IMR-90 (cell line): ENCODE measurements at regions not wholly inside any gene's neighbourhood (a gene's known extent, or its start where the extent isn't known, plus 50 kb on each side); places are given as distances from the start of the nearest gene placed in this dataset.

Experiments used
- ATAC-seq: fragments of 200-7000 bp; cut with Tn5 transposase; 2 replicates; pipeline ENCODE4 v1.9.1; 2020; ENCODE audit warnings: low read depth, mild to moderate bottlenecking, moderate library complexity
- BruUV-seq: library from RNA; stranded (reverse); fragments of 400-500 nt; replicated peaks from 2 replicates; lab custom pipeline; 2021; lab: Mats Ljungman, UMichigan
- CTCF ChIA-PET: fragments of 300-600 bp; formaldehyde crosslinking; extraction: SDS; loops from one replicate; lab custom pipeline; 2021; ENCODE audit warnings: antibody characterized with exemption; lab: Yijun Ruan, JAX
- POLR2A ChIA-PET: fragments of 300-600 bp; sonication (Branson Sonifier 250); formaldehyde crosslinking; loops from one replicate; lab custom pipeline; 2022; ENCODE audit warnings: antibody characterized with exemption; ENCODE audit not compliant: unreplicated experiment; lab: Charles Lee
- DNase-seq: peaks from one replicate; pipeline ENCODE4 v3.0.0; 2013
- H2AFZ ChIP-seq: replicated peaks from 2 replicates; pipeline ENCODE3; 2013; ENCODE audit warnings: low read length, mild to moderate bottlenecking; ENCODE audit not compliant: poor library complexity
- H2AK5ac ChIP-seq: 2 replicates; pipeline ENCODE4 v1.6.1; 2013; ENCODE audit warnings: low read depth, low read length, inconsistent platforms
- H2AK9ac ChIP-seq: replicated peaks from 2 replicates; pipeline ENCODE3; 2013; ENCODE audit warnings: mild to moderate bottlenecking, low read depth, low read length, moderate library complexity; ENCODE audit not compliant: poor library complexity
- H2BK120ac ChIP-seq: 2 replicates; pipeline ENCODE4 v1.6.1; 2013; ENCODE audit warnings: low read depth, low read length, inconsistent platforms
- H2BK15ac ChIP-seq: 3 replicates; pipeline ENCODE4 v1.6.1; 2013; ENCODE audit warnings: low read depth, low read length, inconsistent platforms
- H2BK20ac ChIP-seq: 2 replicates; pipeline ENCODE4 v1.6.1; 2013; ENCODE audit warnings: low read depth, mild to moderate bottlenecking, inconsistent platforms, low read length, moderate library complexity
- H2BK5ac ChIP-seq: 2 replicates; pipeline ENCODE4 v1.6.1; 2013; ENCODE audit warnings: mild to moderate bottlenecking, low read depth, low read length, inconsistent platforms; ENCODE audit not compliant: poor library complexity, severe bottlenecking
- H3K14ac ChIP-seq: replicated peaks from 2 replicates; pipeline ENCODE4 v1.6.1; 2013; ENCODE audit warnings: low read depth, low read length, inconsistent platforms
- H3K18ac ChIP-seq: 2 replicates; pipeline ENCODE4 v1.6.1; 2013; ENCODE audit warnings: low read depth, low read length, control low read depth
- H3K23ac ChIP-seq: 2 replicates; pipeline ENCODE4 v1.6.1; 2013; ENCODE audit warnings: low read depth, low read length, inconsistent platforms
- H3K27ac ChIP-seq: 2 replicates; pipeline ENCODE4 v1.5.1; 2013; ENCODE audit warnings: mild to moderate bottlenecking, control low read depth, low read length; ENCODE audit not compliant: insufficient read depth
- H3K27me3 ChIP-seq: 2 replicates; pipeline ENCODE4 v1.6.1; 2013; ENCODE audit warnings: low read length; ENCODE audit not compliant: control insufficient read depth, insufficient read depth
- H3K36me3 ChIP-seq: 2 replicates; pipeline ENCODE4 v1.6.1; 2013; ENCODE audit warnings: low read length, mixed read lengths; ENCODE audit not compliant: control insufficient read depth, insufficient read depth
- H3K4ac ChIP-seq: 2 replicates; pipeline ENCODE4 v1.6.1; 2013; ENCODE audit warnings: low read depth, low read length, inconsistent platforms
- H3K4me1 ChIP-seq: 2 replicates; pipeline ENCODE4 v1.6.1; 2013; ENCODE audit warnings: low read length, mixed read lengths; ENCODE audit not compliant: control insufficient read depth, insufficient read depth
- H3K4me2 ChIP-seq: 2 replicates; pipeline ENCODE4 v1.6.1; 2013; ENCODE audit warnings: low read depth, mild to moderate bottlenecking, control low read depth, low read length, moderate library complexity
- H3K4me3 ChIP-seq: 2 replicates; pipeline ENCODE4 v1.5.1; 2013; ENCODE audit warnings: low read depth, mild to moderate bottlenecking, control low read depth, low read length, moderate library complexity; ENCODE audit not compliant: insufficient read depth
- H3K56ac ChIP-seq: 2 replicates; pipeline ENCODE4 v1.6.1; 2013; ENCODE audit warnings: low read length, inconsistent platforms; ENCODE audit not compliant: insufficient read depth; ENCODE audit errors: extremely low read depth
- H3K79me1 ChIP-seq, 2 experiments: 2 replicates each; pipeline ENCODE4 v1.6.1; 2013; ENCODE audit warnings: low read length in 2 of 2, inconsistent platforms in 1 of 2, low read depth in 1 of 2
- H3K9ac ChIP-seq: 2 replicates; pipeline ENCODE4 v1.6.1; 2013; ENCODE audit warnings: low read depth, low read length, control low read depth
- H3K9me1 ChIP-seq: 2 replicates; pipeline ENCODE4 v1.6.1; 2013; ENCODE audit warnings: low read length, inconsistent platforms; ENCODE audit not compliant: insufficient read depth
- H3K9me3 ChIP-seq: 2 replicates; pipeline ENCODE4 v1.6.1; 2013; ENCODE audit warnings: low read length; ENCODE audit not compliant: control insufficient read depth, insufficient read depth
- H4K20me1 ChIP-seq: 2 replicates; pipeline ENCODE4 v1.6.1; 2013; ENCODE audit warnings: low read length, inconsistent platforms; ENCODE audit not compliant: insufficient read depth
- H4K5ac ChIP-seq: 2 replicates; pipeline ENCODE4 v1.6.1; 2013; ENCODE audit warnings: mild to moderate bottlenecking, low read depth, low read length, control low read depth
- H4K8ac ChIP-seq, 2 experiments: 2 replicates each; pipeline ENCODE4 v1.6.1; 2013; ENCODE audit warnings: low read depth in 2 of 2, low read length in 2 of 2, control low read depth in 1 of 2, inconsistent platforms in 1 of 2
- H4K91ac ChIP-seq: 2 replicates; pipeline ENCODE4 v1.6.1; 2013; ENCODE audit warnings: low read depth, low read length, inconsistent platforms; ENCODE audit not compliant: insufficient read depth
- BHLHE40 ChIP-seq: fragments of 150-350 bp; IDR thresholded peaks from 2 replicates; pipeline ENCODE4 v1.6.1; 2016; ENCODE audit warnings: mild to moderate bottlenecking, low read depth, low read length
- CHD1 ChIP-seq: IDR thresholded peaks from 2 replicates; pipeline ENCODE4 v1.6.1; 2012; ENCODE audit warnings: low read depth, low read length, improper control_type of control experiment
- FOS ChIP-seq: fragments of 150-350 bp; IDR thresholded peaks from 2 replicates; pipeline ENCODE4 v1.6.1; 2016; ENCODE audit warnings: low read depth, low read length
- MXI1 ChIP-seq: IDR thresholded peaks from 2 replicates; pipeline ENCODE4 v1.6.1; 2012; ENCODE audit warnings: low read depth, mild to moderate bottlenecking, low read length, moderate library complexity, borderline replicate concordance
- RAD21 ChIP-seq: IDR thresholded peaks from 2 replicates; pipeline ENCODE4 v1.6.1; 2012; ENCODE audit warnings: low read length, improper control_type of control experiment
- RCOR1 ChIP-seq: IDR thresholded peaks from 2 replicates; pipeline ENCODE4 v1.6.1; 2012; ENCODE audit warnings: mild to moderate bottlenecking, low read length, improper control_type of control experiment; ENCODE audit not compliant: insufficient replicate concordance
- RFX5 ChIP-seq: IDR thresholded peaks from 2 replicates; pipeline ENCODE4 v1.8.0; 2012; ENCODE audit warnings: low read depth, mild to moderate bottlenecking, low read length, moderate library complexity
- SMC3 ChIP-seq: fragments of 150-350 bp; IDR thresholded peaks from 2 replicates; pipeline ENCODE4 v1.6.1; 2016; ENCODE audit warnings: low read depth, mild to moderate bottlenecking, antibody characterized with exemption, low read length, moderate library complexity
- whole genome bisulfite sequencing, 2 experiments: methylation state at CpG; one replicate each; pipeline versions ENCODE4 v1.1.5 to v1.1.7; 2013; ENCODE audit warnings: missing lambda C conversion rate in 2 of 2; ENCODE audit not compliant: insufficient read length in 1 of 2; ENCODE audit errors: extremely low coverage in 2 of 2; 5-methylcytosine and 5-hydroxymethylcytosine counted together
- dilution Hi-C: fragments of 300-500 bp; cut with HindIII; formaldehyde crosslinking; loops from one replicate; pipeline ENCODE4 v1.14.3; 2018; ENCODE audit warnings: low sequenced_read_pairs; ENCODE audit not compliant: unreplicated experiment
- in situ Hi-C: fragments of 300-500 bp; cut with MboI; formaldehyde crosslinking; loops from 3 replicates; pipeline ENCODE4 v1.14.3; 2019; ENCODE audit warnings: low sequenced_read_pairs, inconsistent platforms, mixed read lengths
- intact Hi-C: fragments of 100-400 bp; cut with micrococcal nuclease; formaldehyde crosslinking; loops from 2 replicates; pipeline ENCODE4 v1.10.0; 2022
- TF ChIP-seq, protein P1 (sequence below): conservative IDR thresholded peaks from 2 replicates; pipeline ENCODE4 v1.5.1; 2012; ENCODE audit warnings: mild to moderate bottlenecking, low read depth, low read length, improper control_type of control experiment

DNA sequence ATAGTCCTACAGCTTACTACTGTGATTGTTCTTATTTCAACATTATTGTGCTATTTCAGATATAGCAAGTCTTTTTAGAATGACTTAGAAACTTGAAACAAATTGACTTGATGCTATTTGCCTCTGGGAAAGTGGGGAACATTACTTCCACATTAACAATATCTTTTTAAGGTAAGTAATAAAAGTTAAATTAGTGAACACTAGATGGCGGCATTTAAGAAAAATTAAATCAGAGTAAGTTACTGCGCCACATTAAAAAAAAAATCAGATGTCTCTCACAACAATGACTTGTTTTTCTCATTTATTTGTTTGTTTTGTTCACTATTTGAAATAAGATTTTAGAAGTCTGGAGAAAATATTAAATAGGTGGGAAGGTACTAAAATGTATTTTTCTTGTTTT, 1026.9 kb upstream of the SLIT2 start:
- no TSS peak for BruUV-seq
- H3K4me3 ChIP-seq, result no peak overlapping the region
- peak; percentile 42 for DNase-seq

More for the DNA sequence above, 1026.9 kb upstream of the SLIT2 start:
- Histone ChIP-seq H2AK5ac (no peak overlapping the region), H3K18ac (no peak overlapping the region), H3K4me1 (no peaks in the 10 kb centered on the region), H3K36me3 (no peaks in the 10 kb centered on the region), H4K91ac (no peak overlapping the region), H2BK120ac (no peak overlapping the region), H3K27ac (no peak overlapping the region), H4K8ac (no peak overlapping the region), H4K20me1 (no peaks in the 10 kb centered on the region), H4K5ac (no peak overlapping the region), H3K9me3 (no peaks in the 10 kb centered on the region), H3K9ac (no peak overlapping the region), H3K14ac (no peak overlapping the region), H3K4me2 (no peak overlapping the region), H3K9me1 (no peaks in the 10 kb centered on the region), H2AK9ac (no peak overlapping the region), H2BK5ac (no peak overlapping the region), H2BK20ac (no peak overlapping the region), H2AFZ (no peak overlapping the region), H3K27me3 (no peaks in the 10 kb centered on the region), H3K79me1 (no peaks in the 10 kb centered on the region), H3K56ac (no peak overlapping the region), H3K23ac (no peak overlapping the region), H3K4ac (no peak overlapping the region), H2BK15ac (no peak overlapping the region)
- CTCF ChIA-PET, result interaction anchor here (0.6 kb wide), 1 partner anchor 491 kb away, joined by 3 read pairs; no protein-coding TSS in a partner anchor
- intact Hi-C loops (loop anchor here (1.0 to 10.0 kb wide), 2 partner anchors 1024 to 1320 kb away; no protein-coding TSS in a partner anchor), dilution Hi-C loops (no loop called here), in situ Hi-C loops (no loop called here)
- TF ChIP-seq SMC3 (peak; percentile 53; the same call in 1 of the 2 replicates), FOS (no peak), CHD1 (no peak), MXI1 (no peak), RAD21 (peak; percentile 49), RCOR1 (no peak), RFX5 (no peak), BHLHE40 (no peak)
- TF ChIP-seq, protein P1, sequence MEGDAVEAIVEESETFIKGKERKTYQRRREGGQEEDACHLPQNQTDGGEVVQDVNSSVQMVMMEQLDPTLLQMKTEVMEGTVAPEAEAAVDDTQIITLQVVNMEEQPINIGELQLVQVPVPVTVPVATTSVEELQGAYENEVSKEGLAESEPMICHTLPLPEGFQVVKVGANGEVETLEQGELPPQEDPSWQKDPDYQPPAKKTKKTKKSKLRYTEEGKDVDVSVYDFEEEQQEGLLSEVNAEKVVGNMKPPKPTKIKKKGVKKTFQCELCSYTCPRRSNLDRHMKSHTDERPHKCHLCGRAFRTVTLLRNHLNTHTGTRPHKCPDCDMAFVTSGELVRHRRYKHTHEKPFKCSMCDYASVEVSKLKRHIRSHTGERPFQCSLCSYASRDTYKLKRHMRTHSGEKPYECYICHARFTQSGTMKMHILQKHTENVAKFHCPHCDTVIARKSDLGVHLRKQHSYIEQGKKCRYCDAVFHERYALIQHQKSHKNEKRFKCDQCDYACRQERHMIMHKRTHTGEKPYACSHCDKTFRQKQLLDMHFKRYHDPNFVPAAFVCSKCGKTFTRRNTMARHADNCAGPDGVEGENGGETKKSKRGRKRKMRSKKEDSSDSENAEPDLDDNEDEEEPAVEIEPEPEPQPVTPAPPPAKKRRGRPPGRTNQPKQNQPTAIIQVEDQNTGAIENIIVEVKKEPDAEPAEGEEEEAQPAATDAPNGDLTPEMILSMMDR, result peak; percentile 41
- no CpG with 5 or more reads among the region's 2 CpGs for WGBS, 2 experiments
- POLR2A ChIA-PET, result no interaction called here
- ATAC-seq, result no peak
